Esophagus (tissue), 2 donors: ENCODE measurements at regions not wholly inside any gene's neighbourhood (a gene's known extent, or its start where the extent isn't known, plus 50 kb on each side); places are given as distances from the start of the nearest gene placed in this dataset.
"Not testable (repeated sequence)": the region's sequence is repeated elsewhere in the genome, so short reads cannot be mapped to it uniquely, and the experiment has no call there.

Experiments used
- H3K27ac ChIP-seq, 2 donors: one replicate each; pipeline ENCODE4 v1.5.1; 2013; ENCODE audit warnings: low read depth in 2 of 2, mild to moderate bottlenecking in 2 of 2, inconsistent platforms in 1 of 2, low read length in 1 of 2, moderate library complexity in 1 of 2
- H3K27me3 ChIP-seq, 2 donors: one replicate each; pipeline ENCODE4 v1.6.1; 2013; ENCODE audit warnings: low read length in 2 of 2, control low read depth in 1 of 2, mild to moderate bottlenecking in 1 of 2; ENCODE audit not compliant: insufficient read depth in 2 of 2, control insufficient read depth in 1 of 2
- H3K36me3 ChIP-seq, 2 donors: one replicate each; pipeline ENCODE4 v1.6.1; 2013; ENCODE audit warnings: low read length in 1 of 2; ENCODE audit not compliant: control insufficient read depth in 2 of 2, insufficient read depth in 2 of 2
- H3K4me1 ChIP-seq, 2 donors: one replicate each; pipeline ENCODE4 v1.6.1; 2013; ENCODE audit warnings: low read length in 1 of 2; ENCODE audit not compliant: control insufficient read depth in 2 of 2, insufficient read depth in 2 of 2
- H3K4me3 ChIP-seq, 2 donors: one replicate each; pipeline ENCODE4 v1.5.1; 2013; ENCODE audit warnings: low read length in 2 of 2, mild to moderate bottlenecking in 2 of 2, low read depth in 1 of 2, moderate library complexity in 1 of 2
- H3K9me3 ChIP-seq, 2 donors: one replicate each; pipeline ENCODE4 v1.6.1; 2013; ENCODE audit warnings: mild to moderate bottlenecking in 2 of 2, low read depth in 1 of 2, low read length in 1 of 2, moderate library complexity in 1 of 2; ENCODE audit not compliant: control insufficient read depth in 2 of 2, insufficient read depth in 1 of 2
- WGBS, 2 donors: extraction: QIAGEN DNeasy Blood & Tissue Kit; methylation state at CpG; one replicate each; pipeline ENCODE4 v1.1.7; 2013; 5-methylcytosine and 5-hydroxymethylcytosine counted together
- donor health status: healthy with polysubstance abuse.
- donor health status: Bipolar disorder and iron deficiency.

DNA sequence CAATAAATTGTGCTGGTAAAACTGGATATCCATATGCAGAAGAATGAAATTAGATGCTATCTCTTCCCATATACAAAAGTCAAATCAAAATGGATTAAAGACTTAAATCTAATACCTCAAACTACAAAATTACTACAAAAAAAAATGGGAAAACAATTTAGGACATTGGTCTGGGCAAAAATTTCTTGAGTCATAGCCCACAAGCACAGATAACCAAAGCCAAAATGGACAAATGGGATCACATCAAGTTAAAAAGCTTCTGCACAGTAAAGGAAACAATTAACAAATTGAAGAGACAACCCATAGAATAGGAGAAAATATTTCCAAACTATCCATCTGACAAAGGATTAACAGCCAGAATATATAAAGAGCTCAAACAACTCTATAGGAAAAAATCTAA, 264.6 kb downstream of the NUAK1 start:
- no peak overlapping the region for H3K4me3 ChIP-seq
- H3K36me3 ChIP-seq, result no peaks in the 10 kb centered on the region
- no peaks in the 10 kb centered on the region for H3K9me3 ChIP-seq
- H3K27me3 ChIP-seq, result no peaks in the 10 kb centered on the region
- H3K4me1 ChIP-seq, result no peaks in the 10 kb centered on the region
- H3K27ac ChIP-seq, result no peak overlapping the region

DNA sequence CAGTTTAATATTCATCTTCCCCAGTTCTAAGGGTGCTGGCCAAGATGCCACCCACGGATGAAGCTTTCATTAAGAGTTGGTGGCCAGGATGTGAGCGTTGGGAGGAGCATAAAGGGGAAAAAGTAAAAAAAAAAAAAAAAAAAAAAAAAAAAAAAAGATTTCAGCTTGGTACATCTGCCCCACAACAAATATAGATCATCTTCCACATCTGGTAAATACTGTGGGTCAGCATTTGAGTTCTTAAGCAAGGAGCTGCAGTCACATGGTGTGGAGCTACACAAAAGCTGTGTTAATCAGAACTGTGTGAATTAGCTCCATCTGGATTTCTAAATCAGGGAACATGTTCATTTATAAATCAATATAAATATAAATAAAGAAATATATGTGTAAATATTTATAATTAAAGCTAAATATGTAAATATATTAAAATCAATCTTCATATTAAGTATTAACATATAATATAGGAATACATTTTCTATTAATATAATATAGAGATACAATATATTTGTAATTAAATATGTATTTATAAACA, 262.3 kb downstream of the NUAK1 start:
- WGBS, 2 donors, result 21 to 33% methylated on average over 2 of the region's 2 CpGs
- Histone ChIP-seq H3K36me3 (no peaks in the 10 kb centered on the region), H3K4me1 (no peaks in the 10 kb centered on the region)

DNA sequence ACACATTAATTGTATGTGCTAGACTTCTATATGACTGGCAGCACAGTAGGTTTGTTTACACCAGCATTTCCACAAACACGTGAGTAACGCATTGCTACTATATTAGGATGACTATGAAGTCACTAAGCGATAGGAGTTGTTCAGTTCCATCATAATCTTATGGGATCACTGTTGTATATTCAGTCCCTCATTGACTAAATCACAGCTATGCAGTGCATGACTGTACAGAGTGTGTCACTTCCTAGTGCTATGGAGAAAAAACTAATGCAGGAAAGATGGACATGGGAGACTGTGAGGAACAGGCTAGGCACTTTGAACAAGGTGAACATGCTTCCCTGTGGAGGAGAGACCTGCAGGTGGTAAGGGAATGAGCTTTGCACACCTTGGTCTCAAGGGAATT, 259.8 kb downstream of the NUAK1 start:
- H3K4me1 ChIP-seq, result no peaks in the 10 kb centered on the region
- H3K9me3 ChIP-seq, result no peaks in the 10 kb centered on the region
- H3K27ac ChIP-seq, result no peak overlapping the region
- no peaks in the 10 kb centered on the region for H3K27me3 ChIP-seq
- H3K4me3 ChIP-seq, result no peak overlapping the region
- H3K36me3 ChIP-seq, result no peaks in the 10 kb centered on the region
- WGBS, 2 donors, result 91 to 97% methylated on average over 3 of the region's 3 CpGs

More for the DNA sequence above, 262.3 kb downstream of the NUAK1 start:
- Histone ChIP-seq H3K27me3 (no peaks in the 10 kb centered on the region), H3K4me3 (no peak overlapping the region), H3K9me3 (no peaks in the 10 kb centered on the region), H3K27ac (no peak overlapping the region)

DNA sequence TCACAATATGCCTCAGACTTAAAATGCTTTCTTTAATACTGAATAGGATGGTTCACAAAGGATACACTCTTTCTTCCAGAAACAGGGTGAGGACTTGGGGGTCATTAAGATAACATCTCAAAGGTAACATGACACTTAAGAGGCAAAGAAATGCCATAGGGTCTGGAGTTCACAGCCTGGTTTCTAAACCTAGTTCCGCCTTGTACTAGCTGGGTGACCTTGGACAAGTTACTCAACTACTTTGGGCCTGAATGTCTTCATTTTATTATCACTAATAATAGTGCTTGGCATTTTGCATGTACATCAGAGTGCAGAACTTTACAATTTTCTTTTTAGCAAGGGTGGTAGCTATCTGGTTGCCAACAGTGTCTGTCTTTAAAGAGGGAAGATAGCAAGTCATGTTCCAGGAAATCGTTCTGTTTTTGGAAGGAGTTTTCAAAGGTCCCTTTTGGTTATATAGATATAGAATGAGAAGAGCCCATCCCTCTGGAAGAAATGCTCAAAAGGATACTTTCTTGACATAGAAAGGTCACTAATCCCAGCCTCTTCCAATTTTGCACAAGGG, 257.8 kb downstream of the NUAK1 start:
- Histone ChIP-seq H3K36me3 (no peaks in the 10 kb centered on the region), H3K27me3 (no peaks in the 10 kb centered on the region), H3K9me3 (no peaks in the 10 kb centered on the region), H3K4me1 (no peaks in the 10 kb centered on the region), H3K4me3 (no peak overlapping the region), H3K27ac (no peak overlapping the region)
- 70 to 72% methylated on average over 2 of the region's 2 CpGs for WGBS, 2 donors

DNA sequence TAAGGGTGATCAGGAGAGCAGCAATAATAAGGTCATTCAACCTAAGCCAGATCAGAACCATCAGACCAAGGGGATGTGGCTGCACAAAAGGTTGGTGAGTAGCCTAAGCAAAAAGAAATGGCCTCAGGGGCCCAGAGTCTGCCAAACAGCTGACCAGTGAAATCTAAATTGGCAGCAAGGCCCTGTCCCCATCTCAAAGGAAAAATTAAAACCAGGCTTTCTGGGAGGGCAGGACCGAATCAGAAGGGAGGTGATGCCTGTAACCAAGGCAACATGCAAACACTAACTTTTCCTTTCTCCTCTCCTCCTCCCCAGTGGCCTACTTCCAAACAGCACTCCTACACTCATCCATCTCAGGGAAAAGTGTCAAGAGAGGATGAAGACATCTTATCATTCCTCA, 256.4 kb downstream of the NUAK1 start:
- Histone ChIP-seq H3K27ac (no peak overlapping the region), H3K36me3 (no peaks in the 10 kb centered on the region), H3K27me3 (no peaks in the 10 kb centered on the region), H3K4me3 (no peak overlapping the region), H3K9me3 (no peaks in the 10 kb centered on the region), H3K4me1 (no peaks in the 10 kb centered on the region)
- WGBS, 2 donors, result 33% methylated on average over 1 of the region's 1 CpG

DNA sequence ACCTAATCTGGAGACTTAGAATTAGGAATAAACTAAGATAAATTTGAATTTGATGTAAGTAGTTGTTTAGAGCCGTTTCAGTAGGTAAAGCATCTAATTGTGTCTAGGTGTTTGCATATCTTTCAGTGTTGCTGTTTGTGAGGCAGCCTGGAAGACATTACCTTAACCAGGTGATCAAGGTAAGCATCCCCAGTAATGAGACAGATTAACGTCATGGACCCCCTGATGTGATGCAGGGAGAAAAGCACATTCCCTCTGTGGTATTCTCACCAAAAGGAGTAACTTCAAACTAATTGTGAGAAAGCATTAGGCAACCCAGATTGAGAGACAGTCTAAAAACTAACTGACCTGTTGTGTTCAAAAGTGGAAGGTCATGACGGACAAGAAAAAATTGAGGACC, 251.6 kb downstream of the NUAK1 start:
- no peaks in the 10 kb centered on the region for H3K36me3 ChIP-seq
- no peak overlapping the region for H3K4me3 ChIP-seq
- no peaks in the 10 kb centered on the region for H3K9me3 ChIP-seq
- H3K4me1 ChIP-seq, result no peaks in the 10 kb centered on the region
- no peaks in the 10 kb centered on the region for H3K27me3 ChIP-seq
- no peak overlapping the region for H3K27ac ChIP-seq
- 78 to 85% methylated on average over 3 of the region's 3 CpGs for WGBS, 2 donors

DNA sequence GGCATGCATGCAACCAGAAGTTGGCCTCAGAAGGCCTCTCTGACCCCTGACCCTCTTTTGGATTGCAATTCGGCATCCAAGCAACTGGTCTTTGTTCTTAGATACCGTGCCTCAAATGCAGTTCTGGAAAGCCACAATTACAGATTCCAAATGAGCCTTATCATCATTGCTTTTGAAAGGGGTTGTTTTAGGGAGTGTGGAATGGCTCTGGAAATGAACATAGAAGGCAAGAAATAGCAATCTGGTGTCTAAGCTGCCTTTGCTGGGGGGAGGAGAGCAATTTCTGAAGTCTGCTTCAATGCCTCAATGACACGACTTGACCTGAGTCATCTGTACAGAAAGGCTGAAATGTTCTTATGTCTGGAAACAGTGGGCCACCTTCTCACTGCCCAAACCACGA, 250.1 kb downstream of the NUAK1 start:
- 65 to 71% methylated on average over 4 of the region's 4 CpGs for WGBS, 2 donors
- no peaks in the 10 kb centered on the region for H3K36me3 ChIP-seq
- no peak overlapping the region for H3K4me3 ChIP-seq
- H3K27me3 ChIP-seq, result no peaks in the 10 kb centered on the region
- H3K4me1 ChIP-seq, result no peaks in the 10 kb centered on the region
- H3K27ac ChIP-seq, result no peak overlapping the region
- no peaks in the 10 kb centered on the region for H3K9me3 ChIP-seq

DNA sequence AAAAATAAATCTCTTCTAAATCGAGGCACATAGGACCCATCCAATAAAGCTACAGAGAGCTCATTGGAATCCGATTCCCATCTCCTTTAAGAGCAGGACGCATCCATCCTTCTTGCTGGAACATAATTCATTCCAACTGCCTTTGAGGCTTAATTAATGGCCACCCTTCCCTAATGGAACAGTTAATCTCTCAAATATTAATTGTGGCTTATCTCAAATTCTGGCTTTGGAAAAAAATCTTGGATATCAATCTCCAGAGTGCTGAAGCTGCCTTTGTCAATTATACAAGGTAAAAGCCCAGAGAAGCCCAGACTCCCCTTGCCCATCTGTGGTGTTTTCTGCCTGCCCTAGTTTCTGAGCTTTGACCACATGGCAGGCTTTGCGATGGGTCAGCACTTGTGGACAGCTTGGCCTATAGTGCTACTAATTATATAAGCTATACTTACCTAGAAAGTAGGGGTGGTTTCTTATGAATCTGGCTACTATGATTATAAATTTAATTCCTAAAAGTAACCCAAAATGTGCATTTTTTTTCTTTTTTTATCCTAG, 246.3 kb downstream of the NUAK1 start:
- WGBS, 2 donors, result 73 to 85% methylated on average over 4 of the region's 4 CpGs
- Histone ChIP-seq H3K27ac (no peak overlapping the region), H3K36me3 (no peaks in the 10 kb centered on the region), H3K4me3 (no peak overlapping the region), H3K9me3 (no peaks in the 10 kb centered on the region), H3K4me1 (peaks cover under 1 to 4% of the 10 kb centered on the region in 2 donors), H3K27me3 (no peaks in the 10 kb centered on the region)

DNA sequence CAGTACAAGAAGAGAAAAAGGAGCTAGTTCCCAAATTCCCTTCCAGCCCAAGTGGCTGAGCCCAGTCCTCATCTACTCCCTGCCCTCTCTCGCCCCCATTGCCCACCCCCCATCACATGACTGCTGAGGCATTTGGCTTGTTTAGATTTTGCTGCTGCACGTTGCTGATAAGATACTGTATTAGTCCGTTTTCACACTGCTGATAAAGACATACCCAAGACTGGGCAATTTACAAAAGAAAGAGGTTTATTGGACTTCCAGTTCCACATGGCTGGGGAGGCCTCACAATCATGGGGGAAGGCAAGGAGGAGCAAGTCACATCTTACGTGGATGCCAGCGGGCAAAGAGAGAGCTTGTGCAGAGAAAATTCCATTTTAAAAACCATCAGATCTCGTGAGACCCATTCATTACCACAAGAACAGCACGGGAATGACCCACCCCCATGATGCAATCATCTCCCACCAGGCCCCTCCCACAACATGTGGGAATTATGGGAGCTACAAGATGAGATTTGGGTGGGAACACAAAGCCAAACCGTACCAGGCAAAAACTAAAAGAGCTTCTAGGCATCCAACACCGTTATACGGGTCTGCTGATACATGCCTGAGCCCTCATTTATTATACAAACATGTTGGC, 243.4 kb downstream of the NUAK1 start:
- H3K36me3 ChIP-seq, H3K4me1 ChIP-seq, H3K27ac ChIP-seq, H3K4me3 ChIP-seq, H3K9me3 ChIP-seq, H3K27me3 ChIP-seq: not testable (repeated sequence)
- 80 to 86% methylated on average over 10 of the region's 10 CpGs for WGBS, 2 donors

DNA sequence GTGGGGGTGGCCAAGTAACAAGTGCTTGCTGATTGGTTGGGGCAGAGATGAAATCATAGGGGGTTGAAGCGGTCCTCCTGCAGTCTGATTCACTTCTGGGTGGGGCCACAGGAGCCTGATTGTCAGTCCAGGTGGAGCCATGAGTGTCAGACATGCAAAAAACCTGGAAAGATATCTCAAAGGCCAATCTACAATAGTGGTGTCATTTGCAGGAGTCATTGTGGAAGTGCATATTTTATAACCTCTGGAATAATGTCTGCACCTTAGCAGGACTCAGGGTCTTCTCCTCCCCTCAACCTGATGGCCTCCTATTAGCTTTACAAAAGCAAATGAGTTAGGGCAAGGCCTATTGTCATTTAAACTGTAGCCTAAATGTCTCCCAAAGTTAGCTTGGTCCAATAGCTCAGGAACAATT, 241.4 kb downstream of the NUAK1 start:
- H3K4me3 ChIP-seq, result no peak overlapping the region
- H3K36me3 ChIP-seq, result no peaks in the 10 kb centered on the region
- peaks cover 4% of the 10 kb centered on the region in 2 donors for H3K4me1 ChIP-seq
- no peaks in the 10 kb centered on the region for H3K9me3 ChIP-seq
- peak overlapping the region in 1 of 2 donors; percentile 74 for H3K27ac ChIP-seq
- H3K27me3 ChIP-seq, result no peaks in the 10 kb centered on the region
- WGBS, 2 donors, result 38 to 47% methylated on average over 1 of the region's 1 CpG
